GM23338 (cell line): ENCODE measurements at regions not wholly inside any gene's neighbourhood (a gene's known extent, or its start where the extent isn't known, plus 50 kb on each side); places are given as distances from the start of the nearest gene placed in this dataset.

Experiments
- ATAC-seq: fragments of 200-7000 bp; cut with Tn5 transposase; 3 replicates; pipeline ENCODE4 v1.9.1; 2020
- DNase-seq: peaks from one replicate; pipeline ENCODE4 v3.0.0-alpha.2; 2015; ENCODE audit warnings: low spot score
- H2AFZ ChIP-seq: fragments of 200-600 bp; sonication (generic); 2 replicates; pipeline ENCODE4 v1.8.0; 2016; ENCODE audit warnings: antibody characterized with exemption, mild to moderate bottlenecking, moderate library complexity
- H3F3A ChIP-seq: fragments of 200-600 bp; sonication (generic); replicated peaks from 2 replicates; pipeline ENCODE4 v1.8.0; 2017; ENCODE audit warnings: antibody characterized with exemption, mixed run types, low read depth
- H3K27ac ChIP-seq: fragments of 200-600 bp; sonication (generic); 2 replicates; pipeline ENCODE4 v1.6.1; 2016; ENCODE audit warnings: low read depth
- H3K27me3 ChIP-seq: fragments of 200-600 bp; sonication (generic); 2 replicates; pipeline ENCODE4 v1.8.0; 2016; ENCODE audit warnings: mild to moderate bottlenecking, mixed run types, moderate library complexity; ENCODE audit not compliant: insufficient read depth
- H3K36me3 ChIP-seq: fragments of 200-600 bp; sonication (generic); 2 replicates; pipeline ENCODE4 v1.8.0; 2016; ENCODE audit warnings: mild to moderate bottlenecking; ENCODE audit not compliant: insufficient read depth
- H3K4me1 ChIP-seq: fragments of 200-600 bp; sonication (generic); 2 replicates; pipeline ENCODE4 v1.8.0; 2016; ENCODE audit warnings: mild to moderate bottlenecking, moderate library complexity; ENCODE audit not compliant: insufficient read depth
- H3K4me2 ChIP-seq: fragments of 200-600 bp; sonication (generic); 2 replicates; pipeline ENCODE4 v1.7.1; 2017; ENCODE audit warnings: mixed run types
- H3K4me3 ChIP-seq: fragments of 200-600 bp; sonication (generic); 2 replicates; pipeline ENCODE4 v1.6.1; 2016; ENCODE audit warnings: mixed run types
- H3K79me2 ChIP-seq: fragments of 200-600 bp; sonication (generic); replicated peaks from 2 replicates; pipeline ENCODE4 v1.8.0; 2017; ENCODE audit warnings: mild to moderate bottlenecking; ENCODE audit not compliant: insufficient read depth
- H3K9me2 ChIP-seq: fragments of 200-600 bp; sonication (generic); 2 replicates; pipeline ENCODE4 v1.8.0; 2017; ENCODE audit not compliant: insufficient read depth
- H4K20me1 ChIP-seq: fragments of 200-600 bp; sonication (generic); replicated peaks from 2 replicates; pipeline ENCODE4 v1.8.0; 2017; ENCODE audit warnings: mild to moderate bottlenecking; ENCODE audit not compliant: insufficient read depth
- H3K27ac Mint-ChIP-seq: 2 replicates; pipeline ENCODE4 v1.8.0; 2020; ENCODE audit warnings: inconsistent platforms, mild to moderate bottlenecking, moderate library complexity, mixed read lengths
- H3K27me3 Mint-ChIP-seq: 3 replicates; pipeline ENCODE4 v1.8.0; 2022; ENCODE audit warnings: low read depth, mild to moderate bottlenecking, moderate library complexity, mixed read lengths, inconsistent platforms; ENCODE audit not compliant: insufficient read depth, poor library complexity
- H3K36me3 Mint-ChIP-seq: 3 replicates; pipeline ENCODE4 v1.8.0; 2021; ENCODE audit warnings: low read depth, mild to moderate bottlenecking, inconsistent platforms, moderate library complexity, mixed read lengths
- H3K4me1 Mint-ChIP-seq: 3 replicates; pipeline ENCODE4 v1.8.0; 2020; ENCODE audit warnings: mild to moderate bottlenecking, inconsistent platforms, mixed read lengths
- H3K4me3 Mint-ChIP-seq: 3 replicates; pipeline ENCODE4 v1.8.0; 2021; ENCODE audit warnings: moderate library complexity, mild to moderate bottlenecking, inconsistent platforms, mixed read lengths
- H3K9me3 Mint-ChIP-seq: 3 replicates; pipeline ENCODE4 v1.8.0; 2020; ENCODE audit warnings: moderate library complexity, mild to moderate bottlenecking, inconsistent platforms, mixed read lengths
- CREB1 ChIP-seq: fragments of 250-450 bp; sonication (Bioruptor Pico); IDR thresholded peaks from 2 replicates; pipeline ENCODE4 v1.5.0; 2020; ENCODE audit warnings: low read depth, mild to moderate bottlenecking, moderate library complexity
- ETS1 ChIP-seq: IDR thresholded peaks from 2 replicates; pipeline ENCODE4 v1.6.1; 2016; ENCODE audit warnings: antibody characterized with exemption
- EZH2 ChIP-seq: fragments of 200-600 bp; sonication (generic); IDR thresholded peaks from one replicate; pipeline ENCODE4 v1.8.0; 2017; ENCODE audit warnings: antibody characterized with exemption, mild to moderate bottlenecking, low read depth; ENCODE audit not compliant: unreplicated experiment
- EZH2phosphoT487 ChIP-seq: fragments of 200-600 bp; sonication (generic); IDR thresholded peaks from one replicate; pipeline ENCODE4 v1.8.1; 2018; ENCODE audit warnings: antibody characterized with exemption; ENCODE audit not compliant: unreplicated experiment
- JUNB ChIP-seq: IDR thresholded peaks from one replicate; pipeline ENCODE4 v1.6.1; 2016; ENCODE audit warnings: antibody characterized with exemption; ENCODE audit not compliant: unreplicated experiment
- NANOG ChIP-seq: IDR thresholded peaks from 2 replicates; pipeline ENCODE4 v1.6.1; 2016; ENCODE audit warnings: antibody characterized with exemption, borderline replicate concordance
- POLR2AphosphoS5 ChIP-seq: IDR thresholded peaks from 2 replicates; pipeline ENCODE4 v1.6.1; 2016; ENCODE audit warnings: antibody characterized with exemption, low read depth
- REST ChIP-seq: IDR thresholded peaks from one replicate; pipeline ENCODE4 v1.6.1; 2018; ENCODE audit warnings: antibody characterized with exemption; ENCODE audit not compliant: unreplicated experiment
- STAT1 ChIP-seq: IDR thresholded peaks from one replicate; pipeline ENCODE4 v1.6.1; 2016; ENCODE audit warnings: antibody characterized with exemption; ENCODE audit not compliant: unreplicated experiment
- ZNF114 ChIP-seq: fragments of 250-450 bp; sonication (Bioruptor Pico); IDR thresholded peaks from 2 replicates; pipeline ENCODE4 v1.5.0; 2020; ENCODE audit warnings: mild to moderate bottlenecking, moderate library complexity
- ZNF462 ChIP-seq: fragments of 250-450 bp; sonication (Bioruptor Pico); IDR thresholded peaks from 2 replicates; pipeline ENCODE4 v1.5.0; 2020; ENCODE audit warnings: mild to moderate bottlenecking, moderate library complexity

GRCh38 chr22:27219036-27219435, 561.6 kb downstream of the MIAT start:
- TF ChIP-seq EZH2phosphoT487, result no peak
- no peak for TF ChIP-seq REST
- TF ChIP-seq JUNB, result no peak
- no peak for TF ChIP-seq ZNF114
- Histone ChIP-seq H3K79me2 (no peaks in the 10 kb centered on the region), H2AFZ (0 out of 2 replicates have a peak overlapping the region, but pooled peaks have one; percentile 14), H3K4me1 (no peaks in the 10 kb centered on the region), H3K4me2 (no peak overlapping the region), H3K4me3 (no peak overlapping the region), H4K20me1 (no peaks in the 10 kb centered on the region), H3K27me3 (no peaks in the 10 kb centered on the region), H3F3A (no peaks in the 10 kb centered on the region), H3K36me3 (no peaks in the 10 kb centered on the region), H3K9me2 (no peaks in the 10 kb centered on the region), H3K27ac (no peak overlapping the region)
- Mint-ChIP-seq H3K27me3 (peaks cover 4% of the 10 kb centered on the region), H3K4me3 (no peak overlapping the region), H3K9me3 (no peaks in the 10 kb centered on the region), H3K36me3 (no peaks in the 10 kb centered on the region), H3K27ac (no peak overlapping the region), H3K4me1 (peaks cover 6% of the 10 kb centered on the region; the same call in 1 of the 3 replicates)
- DNase-seq (no peak), ATAC-seq (no peak)

- no peak overlapping the region for H3K4me3 Mint-ChIP-seq
- peaks cover 4% of the 10 kb centered on the region for H3K27me3 Mint-ChIP-seq
- Histone ChIP-seq H3K9me2 (no peaks in the 10 kb centered on the region; the same call in 1 of the 2 replicates), H3F3A (no peaks in the 10 kb centered on the region), H3K4me1 (no peaks in the 10 kb centered on the region), H3K27ac (no peak overlapping the region), H2AFZ (no peak overlapping the region), H3K27me3 (no peaks in the 10 kb centered on the region), H3K36me3 (no peaks in the 10 kb centered on the region), H4K20me1 (no peaks in the 10 kb centered on the region), H3K4me2 (no peak overlapping the region), H3K79me2 (no peaks in the 10 kb centered on the region), H3K4me3 (no peak overlapping the region)
- H3K4me1 Mint-ChIP-seq, result peaks cover 6% of the 10 kb centered on the region; the same call in 1 of the 3 replicates
- DNase-seq (no peak), ATAC-seq (no peak)
- H3K36me3 Mint-ChIP-seq, result no peaks in the 10 kb centered on the region
- H3K27ac Mint-ChIP-seq, result no peak overlapping the region
- H3K9me3 Mint-ChIP-seq, result no peaks in the 10 kb centered on the region
- TF ChIP-seq ZNF462 (no peak), NANOG (no peak), EZH2 (no peak), JUNB (no peak), ETS1 (no peak), STAT1 (no peak), CREB1 (no peak), EZH2phosphoT487 (no peak), ZNF114 (no peak), POLR2AphosphoS5 (no peak)
These were observed 563.0 kb downstream of the MIAT start for GRCh38 chr22:27220339-27220738.
